HCT116 (cell line): ENCODE measurements at regions not wholly inside any gene's neighbourhood (a gene's known extent, or its start where the extent isn't known, plus 50 kb on each side); places are given as distances from the start of the nearest gene placed in this dataset.

Source experiments
- ATAC-seq: fragments of 200-7000 bp; cut with Tn5 transposase; 2 replicates; pipeline ENCODE4 v1.9.1; 2020; ENCODE audit warnings: mild to moderate bottlenecking, moderate library complexity
- BruUV-seq: library from RNA; stranded (reverse); fragments of 400-500 nt; replicated peaks from 2 replicates; lab custom pipeline; 2021; lab: Mats Ljungman, UMichigan
- CTCF ChIA-PET: fragments of 300-600 bp; sonication (Branson Sonifier 250); formaldehyde crosslinking; loops from one replicate; lab custom pipeline; 2021; ENCODE audit warnings: antibody characterized with exemption; lab: Charles Lee
- POLR2A ChIA-PET: fragments of 300-600, 350-600 bp; sonication (Branson Sonifier 250); formaldehyde crosslinking; loops from one replicate; lab custom pipeline; 2021; ENCODE audit warnings: antibody characterized with exemption; lab: Charles Lee
- RAD21 ChIA-PET, 2 experiments: fragments of 300-600 bp; sonication (Branson Sonifier 250); formaldehyde crosslinking; loops; one replicate each; lab custom pipeline; 2023; ENCODE audit warnings: low total read pairs in 2 of 2; ENCODE audit not compliant: uncharacterized antibody in 2 of 2, unreplicated experiment in 2 of 2, low non-redundant PET in 1 of 2; lab: Charles Lee
- DNase-seq: peaks from one replicate; pipeline ENCODE4 v3.0.0-alpha.2; 2010; ENCODE audit warnings: low read depth, low spot score
- H2AFZ ChIP-seq: fragments of 200-600 bp; shearing (Covaris generic), sonication (generic); 2 replicates; pipeline ENCODE4 v1.6.1; 2017; ENCODE audit warnings: low read depth, mixed run types, mixed read lengths, antibody characterized with exemption, low read length; ENCODE audit not compliant: poor library complexity, severe bottlenecking
- H3K27ac ChIP-seq: 2 replicates; pipeline ENCODE4 v1.5.1; 2012; ENCODE audit warnings: low read depth, low read length
- H3K27me3 ChIP-seq: fragments of 200-600 bp; sonication (generic); 2 replicates; pipeline ENCODE4 v1.6.1; 2016; ENCODE audit warnings: mixed run types, low read length, mixed read lengths; ENCODE audit not compliant: insufficient read depth
- H3K36me3 ChIP-seq, 2 experiments: fragments of 200-500 bp in 1 of 2; fragments of 200-600 bp in 1 of 2; sonication (Bioruptor generic) in 1 of 2; sonication (generic) in 1 of 2; 2 replicates each; pipeline versions ENCODE4 v1.5.1 to v1.6.1; 2014 to 2016; ENCODE audit warnings: low read length in 2 of 2, inconsistent platforms in 1 of 2, mixed read lengths in 1 of 2, mixed run types in 1 of 2; ENCODE audit not compliant: insufficient read depth in 2 of 2, control insufficient read depth in 1 of 2
- H3K4me1 ChIP-seq, 2 experiments: fragments of 200-600 bp in 1 of 2; sonication (generic) in 1 of 2; 2 replicates each; pipeline versions ENCODE4 v1.5.1 to v1.6.1; 2012 to 2017; ENCODE audit warnings: low read length in 2 of 2, inconsistent platforms in 1 of 2, mild to moderate bottlenecking in 1 of 2, mixed read lengths in 1 of 2, mixed run types in 1 of 2, moderate library complexity in 1 of 2; ENCODE audit not compliant: insufficient read depth in 2 of 2, control insufficient read depth in 1 of 2
- H3K4me2 ChIP-seq: fragments of 200-600 bp; sonication (generic); 2 replicates; pipeline ENCODE4 v1.6.1; 2017; ENCODE audit warnings: mixed run types, low read length, mixed read lengths
- H3K4me3 ChIP-seq, 2 experiments: fragments of 200-600 bp in 1 of 2; sonication (generic) in 1 of 2; replicated peaks in 1 of 2; 2 replicates each; pipeline ENCODE4 v1.5.1; 2011 to 2016; ENCODE audit warnings: low read length in 2 of 2, control low read depth in 1 of 2, low read depth in 1 of 2, mild to moderate bottlenecking in 1 of 2, mixed read lengths in 1 of 2, mixed run types in 1 of 2
- H3K79me2 ChIP-seq: fragments of 200-600 bp; sonication (generic); 2 replicates; pipeline ENCODE4 v1.6.1; 2017; ENCODE audit warnings: mild to moderate bottlenecking, mixed run types, low read length, moderate library complexity, mixed read lengths; ENCODE audit not compliant: insufficient read depth
- H3K9ac ChIP-seq: fragments of 200-600 bp; sonication (generic); 2 replicates; pipeline ENCODE4 v1.6.1; 2016; ENCODE audit warnings: low read length, mixed read lengths
- H3K9me2 ChIP-seq: fragments of 200-600 bp; sonication (generic), shearing (Covaris generic); 2 replicates; pipeline ENCODE4 v1.6.1; 2017; ENCODE audit warnings: mixed run types, mild to moderate bottlenecking, moderate library complexity; ENCODE audit not compliant: insufficient read depth
- H3K9me3 ChIP-seq, 2 experiments: fragments of 200-500 bp in 1 of 2; fragments of 200-600 bp in 1 of 2; sonication (Bioruptor generic) in 1 of 2; sonication (generic) in 1 of 2; 2 replicates each; pipeline ENCODE4 v1.6.1; 2014 to 2017; ENCODE audit warnings: low read length in 2 of 2, mixed read lengths in 2 of 2, inconsistent platforms in 1 of 2, low read depth in 1 of 2, mild to moderate bottlenecking in 1 of 2, mixed run types in 1 of 2, moderate library complexity in 1 of 2; ENCODE audit not compliant: control insufficient read depth in 1 of 2, insufficient read depth in 1 of 2
- H4K20me1 ChIP-seq: fragments of 200-600 bp; sonication (generic), shearing (Covaris generic); 2 replicates; pipeline ENCODE4 v1.6.1; 2017; ENCODE audit warnings: mixed run types, mild to moderate bottlenecking, moderate library complexity; ENCODE audit not compliant: insufficient read depth
- ATF3 ChIP-seq: IDR thresholded peaks from 2 replicates; pipeline ENCODE4 v1.6.1; 2012
- CBX3 ChIP-seq: IDR thresholded peaks from 2 replicates; pipeline ENCODE4 v1.6.1; 2012; ENCODE audit warnings: low read depth
- CEBPB ChIP-seq: IDR thresholded peaks from 2 replicates; pipeline ENCODE4 v1.6.1; 2012; ENCODE audit warnings: low read depth
- EGR1 ChIP-seq: IDR thresholded peaks from 2 replicates; pipeline ENCODE4 v1.6.1; 2012; ENCODE audit warnings: low read depth
- ELF1 ChIP-seq: IDR thresholded peaks from 2 replicates; pipeline ENCODE4 v1.6.1; 2012; ENCODE audit warnings: low read depth, borderline replicate concordance
- EZH2 ChIP-seq: fragments of 200-600 bp; sonication (generic); IDR thresholded peaks from 2 replicates; pipeline ENCODE4 v1.6.1; 2017; ENCODE audit warnings: antibody characterized with exemption, mixed run types
- EZH2phosphoT487 ChIP-seq: fragments of 200-600 bp; IDR thresholded peaks from 2 replicates; pipeline ENCODE4 v1.6.1; 2018; ENCODE audit warnings: antibody characterized with exemption, borderline replicate concordance
- FOSL1 ChIP-seq: IDR thresholded peaks from 2 replicates; pipeline ENCODE4 v1.6.1; 2012; ENCODE audit warnings: low read depth
- POLR2AphosphoS5 ChIP-seq: IDR thresholded peaks from 2 replicates; pipeline ENCODE4 v1.6.1; 2011; ENCODE audit warnings: mild to moderate bottlenecking, low read depth, low read length, moderate library complexity
- RAD21 ChIP-seq: IDR thresholded peaks from 2 replicates; pipeline ENCODE4 v1.6.1; 2012; ENCODE audit warnings: low read depth, mild to moderate bottlenecking
- SIN3A ChIP-seq: IDR thresholded peaks from 2 replicates; pipeline ENCODE4 v1.6.1; 2012; ENCODE audit warnings: low read depth
- SP1 ChIP-seq: IDR thresholded peaks from 2 replicates; pipeline ENCODE4 v1.6.1; 2012; ENCODE audit warnings: low read depth
- TCF7L2 ChIP-seq: IDR thresholded peaks from 2 replicates; pipeline ENCODE4 v1.7.0; 2011; ENCODE audit warnings: borderline replicate concordance, inconsistent platforms; ENCODE audit not compliant: insufficient read depth, insufficient read length; ENCODE audit errors: extremely low read depth
- YY1 ChIP-seq: IDR thresholded peaks from 2 replicates; pipeline ENCODE4 v1.6.1; 2011; ENCODE audit warnings: low read length, low read depth, moderate library complexity, mild to moderate bottlenecking; ENCODE audit not compliant: insufficient replicate concordance; ENCODE audit errors: extremely low read depth
- ZBTB33 ChIP-seq: IDR thresholded peaks from 2 replicates; pipeline ENCODE4 v1.6.1; 2011; ENCODE audit warnings: mild to moderate bottlenecking, low read length, moderate library complexity; ENCODE audit not compliant: insufficient replicate concordance; ENCODE audit errors: extremely low read depth
- ZFX ChIP-seq: fragments of 450-650 bp; IDR thresholded peaks from 2 replicates; pipeline ENCODE4 v1.6.1; 2017
- ZNF274 ChIP-seq: fragments of 200-500 bp; sonication (Bioruptor generic); IDR thresholded peaks from 2 replicates; pipeline ENCODE4 v1.6.1; 2014; ENCODE audit warnings: mild to moderate bottlenecking, low read depth, low read length, inconsistent platforms
- intact Hi-C: fragments of 100-400 bp; cut with micrococcal nuclease; formaldehyde crosslinking; loops from 2 replicates; pipeline ENCODE4 v1.10.0; 2022
- TF ChIP-seq, protein P1 (sequence below): IDR thresholded peaks from 2 replicates; pipeline ENCODE4 v1.6.1; 2012
- TF ChIP-seq, protein P2 (sequence below), 3 experiments: fragments of 200-600 bp in 1 of 3; sonication (generic) in 1 of 3; IDR thresholded peaks in 2 of 3; conservative IDR thresholded peaks in 1 of 3; 2 replicates each; pipeline ENCODE4 v1.5.1; 2012 to 2017; ENCODE audit warnings: low read depth in 2 of 3, low read length in 2 of 3, antibody characterized with exemption in 1 of 3, borderline replicate concordance in 1 of 3, control low read depth in 1 of 3, mild to moderate bottlenecking in 1 of 3, mixed read lengths in 1 of 3, mixed run types in 1 of 3, moderate library complexity in 1 of 3; ENCODE audit not compliant: insufficient read depth in 1 of 3

GRCh38 chr5:125038477-125038876 is 292.0 kb upstream of the ZNF608 start:
- RAD21 ChIA-PET, result no interaction called here
- Histone ChIP-seq H3K27ac (no peak overlapping the region), H3K4me1 (peaks cover 3% of the 10 kb centered on the region in 2 experiments; a peak in 3 of 4 replicates), H3K79me2 (no peaks in the 10 kb centered on the region), H3K4me3 (no peak overlapping the region), H3K27me3 (no peaks in the 10 kb centered on the region), H3K9ac (no peak overlapping the region), H2AFZ (no peak overlapping the region), H3K36me3 (no peaks in the 10 kb centered on the region), H3K4me2 (no peak overlapping the region), H3K9me3 (no peaks in the 10 kb centered on the region), H3K9me2 (no peaks in the 10 kb centered on the region), H4K20me1 (no peaks in the 10 kb centered on the region)
- CTCF ChIA-PET, result no interaction called here
- DNase-seq, result no peak
- TF ChIP-seq POLR2AphosphoS5 (no peak), RAD21 (no peak), YY1 (no peak), ZNF274 (no peak), CBX3 (no peak), EZH2 (no peak), ATF3 (no peak), SP1 (no peak), ELF1 (no peak), EZH2phosphoT487 (no peak), ZBTB33 (no peak), EGR1 (no peak), SIN3A (no peak), ZFX (no peak), CEBPB (no peak), TCF7L2 (no peak), FOSL1 (no peak)
- TF ChIP-seq, protein P1, sequence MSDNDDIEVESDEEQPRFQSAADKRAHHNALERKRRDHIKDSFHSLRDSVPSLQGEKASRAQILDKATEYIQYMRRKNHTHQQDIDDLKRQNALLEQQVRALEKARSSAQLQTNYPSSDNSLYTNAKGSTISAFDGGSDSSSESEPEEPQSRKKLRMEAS, result no peak
- TF ChIP-seq, protein P2, sequence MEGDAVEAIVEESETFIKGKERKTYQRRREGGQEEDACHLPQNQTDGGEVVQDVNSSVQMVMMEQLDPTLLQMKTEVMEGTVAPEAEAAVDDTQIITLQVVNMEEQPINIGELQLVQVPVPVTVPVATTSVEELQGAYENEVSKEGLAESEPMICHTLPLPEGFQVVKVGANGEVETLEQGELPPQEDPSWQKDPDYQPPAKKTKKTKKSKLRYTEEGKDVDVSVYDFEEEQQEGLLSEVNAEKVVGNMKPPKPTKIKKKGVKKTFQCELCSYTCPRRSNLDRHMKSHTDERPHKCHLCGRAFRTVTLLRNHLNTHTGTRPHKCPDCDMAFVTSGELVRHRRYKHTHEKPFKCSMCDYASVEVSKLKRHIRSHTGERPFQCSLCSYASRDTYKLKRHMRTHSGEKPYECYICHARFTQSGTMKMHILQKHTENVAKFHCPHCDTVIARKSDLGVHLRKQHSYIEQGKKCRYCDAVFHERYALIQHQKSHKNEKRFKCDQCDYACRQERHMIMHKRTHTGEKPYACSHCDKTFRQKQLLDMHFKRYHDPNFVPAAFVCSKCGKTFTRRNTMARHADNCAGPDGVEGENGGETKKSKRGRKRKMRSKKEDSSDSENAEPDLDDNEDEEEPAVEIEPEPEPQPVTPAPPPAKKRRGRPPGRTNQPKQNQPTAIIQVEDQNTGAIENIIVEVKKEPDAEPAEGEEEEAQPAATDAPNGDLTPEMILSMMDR (IDR thresholded peaks at IDR 0.05 in 2 of 3, conservative IDR thresholded peaks at IDR 0.05 in 1 of 3; ENCODE audit: borderline replicate concordance in 1 of 3, insufficient read depth in 1 of 3, low read depth in 2 of 3, low read length in 2 of 3), result no peak
- intact Hi-C loops, result no loop called here
- no peak for ATAC-seq
- no TSS peak for BruUV-seq
- POLR2A ChIA-PET, result no interaction called here
